ENCODE measurements at regions not wholly inside any gene's neighbourhood (a gene's known extent, or its start where the extent isn't known, plus 50 kb on each side); places are given as distances from the start of the nearest gene placed in this dataset.
A peak's percentile ranks its signal among the peaks of the same experiment; 100 is the strongest.
"Not testable (repeated sequence)": the region's sequence is repeated elsewhere in the genome, so short reads cannot be mapped to it uniquely, and the experiment has no call there.

DNA sequence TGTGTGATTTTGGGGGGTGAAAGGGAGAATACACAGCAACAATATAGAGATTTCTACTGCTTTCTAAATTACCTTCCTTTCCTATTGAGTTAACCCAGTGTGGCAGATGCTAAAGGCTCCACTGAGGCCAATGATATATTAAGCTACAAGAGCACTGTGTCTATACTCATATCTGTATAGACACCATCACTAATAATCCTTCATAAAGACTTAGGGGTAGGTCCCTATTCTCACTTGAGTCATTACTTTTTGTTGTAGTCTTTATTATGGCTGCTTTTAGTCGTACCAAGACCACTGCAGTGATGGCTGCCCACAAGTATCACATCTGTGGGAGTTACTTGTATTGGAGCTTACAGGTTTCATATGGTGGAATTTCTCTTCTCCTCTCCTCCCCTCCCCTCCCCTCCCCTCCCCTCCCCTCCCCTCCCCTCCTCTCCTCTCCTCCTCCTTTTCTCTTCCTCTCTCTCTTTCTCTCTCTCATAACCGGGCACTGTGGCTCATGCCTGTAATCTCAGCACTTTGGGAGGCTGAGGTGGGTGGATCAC lies 637.6 kb downstream of the ADCYAP1 start:
- no peak for DNase-seq (ENCODE audit: low read depth in 2 of 2)

DNA sequence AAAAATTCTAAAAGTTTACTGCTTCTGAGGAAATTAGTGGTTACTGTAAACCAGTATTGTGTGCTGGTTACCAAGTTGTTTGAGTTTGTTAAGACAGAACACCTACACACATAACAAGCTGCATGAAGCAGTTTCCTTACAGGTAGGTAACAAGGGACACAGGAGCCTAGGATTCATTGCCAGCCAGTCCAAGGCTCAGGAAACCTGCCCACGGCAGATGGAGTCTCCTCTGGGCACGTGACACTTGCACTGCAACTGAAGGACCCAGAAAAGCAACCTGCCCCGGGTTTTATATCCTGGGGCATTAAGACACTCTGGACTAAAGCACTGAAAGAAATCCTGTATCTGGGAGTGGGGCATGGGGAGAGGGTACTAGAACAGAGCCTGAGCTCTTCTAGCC lies 639.3 kb downstream of the ADCYAP1 start:
- no peak for DNase-seq (ENCODE audit: low read depth in 2 of 2)

DNA sequence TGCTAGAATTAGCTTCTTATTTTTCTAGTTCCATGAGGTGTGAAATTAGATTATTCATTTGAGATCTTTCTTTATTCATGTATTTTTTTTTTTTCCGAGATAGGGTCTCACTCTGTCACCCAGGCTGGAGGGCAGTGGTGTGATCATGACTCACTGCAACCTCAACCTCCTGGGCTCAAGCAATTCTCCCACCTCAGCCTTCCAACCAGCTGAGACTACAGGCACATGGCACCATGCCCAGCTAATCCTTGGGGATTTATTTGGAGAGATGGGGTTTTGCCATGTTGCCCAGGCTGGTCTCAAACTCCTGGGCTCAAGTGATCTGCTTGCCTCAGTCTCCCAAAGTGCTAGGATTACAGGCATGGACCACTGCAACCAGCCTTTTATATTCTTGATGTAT lies 653.0 kb downstream of the ADCYAP1 start:
- not testable (repeated sequence) for DNase-seq (ENCODE audit: low read depth in 2 of 2)

DNA sequence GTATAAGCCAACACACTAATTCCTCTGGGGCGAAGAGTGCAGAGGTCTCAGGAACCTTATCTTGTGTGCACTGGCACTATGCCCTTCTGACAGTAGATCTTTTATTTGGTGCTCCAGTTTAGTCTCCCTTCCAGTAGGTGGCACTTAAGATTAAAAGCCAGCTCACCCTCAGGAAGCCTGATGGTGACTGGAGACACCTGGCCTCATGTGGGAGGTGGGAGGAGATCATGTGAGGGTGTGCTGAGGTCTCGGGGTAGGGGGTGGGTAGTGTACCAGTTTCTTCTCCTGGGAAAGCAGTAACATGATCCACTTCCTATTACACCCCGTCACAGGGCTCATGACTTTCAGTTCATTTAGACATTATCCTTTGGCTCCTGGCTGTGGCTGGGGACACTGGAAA lies 654.9 kb downstream of the ADCYAP1 start:
- no peak for DNase-seq (ENCODE audit: low read depth in 2 of 2)

GRCh38 chr18:1564793-1565192 lies 660.1 kb downstream of the ADCYAP1 start:
- no peak for DNase-seq (ENCODE audit: low read depth in 2 of 2)

GRCh38 chr18:1571206-1571605 lies 666.5 kb downstream of the ADCYAP1 start:
- DNase-seq (ENCODE audit: low read depth in 2 of 2), result no peak

DNA sequence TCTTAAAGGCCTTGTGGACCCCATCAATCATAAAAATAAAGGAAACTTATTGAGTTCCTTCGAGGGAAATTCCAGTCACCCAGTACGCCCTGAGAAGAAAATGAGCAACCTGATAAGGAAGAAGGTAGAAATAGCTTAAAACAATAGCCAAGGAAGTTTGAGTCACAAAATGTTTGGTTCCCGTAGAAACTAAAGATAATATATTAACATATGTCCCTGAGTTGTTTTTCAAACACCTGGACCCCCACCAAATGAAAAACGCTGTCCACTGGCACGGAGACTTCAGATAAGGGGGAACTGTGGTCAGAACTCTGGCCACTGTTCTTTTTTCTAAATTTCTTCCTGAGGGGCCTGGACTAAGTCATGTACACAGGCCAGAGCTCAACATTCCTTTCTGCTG lies 669.1 kb downstream of the ADCYAP1 start:
- no peak for DNase-seq (ENCODE audit: low read depth in 2 of 2)

GRCh38 chr18:1575084-1575483 lies 670.4 kb downstream of the ADCYAP1 start:
- no peak for DNase-seq (ENCODE audit: low read depth in 2 of 2)

DNA sequence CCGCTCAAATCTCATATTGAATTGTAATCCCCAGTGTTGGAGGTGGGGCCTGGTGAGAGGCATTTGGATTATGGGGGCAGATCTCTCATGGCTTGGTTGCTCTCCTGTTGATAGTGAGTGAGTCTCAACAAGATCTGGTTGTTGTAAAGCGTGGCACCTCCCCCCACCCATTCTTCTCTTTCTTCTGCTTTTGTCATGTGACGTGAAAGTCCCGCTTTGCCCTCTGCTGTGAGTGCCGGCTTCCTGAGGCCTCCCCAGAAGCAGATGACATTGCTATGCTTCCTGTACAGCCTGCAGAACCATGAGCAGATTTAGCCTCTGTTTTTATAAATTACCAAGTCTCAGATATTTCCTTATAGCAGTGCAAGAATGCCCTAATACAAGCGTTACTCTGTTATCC lies 673.8 kb downstream of the ADCYAP1 start:
- DNase-seq (ENCODE audit: low read depth in 2 of 2), result no peak

DNA sequence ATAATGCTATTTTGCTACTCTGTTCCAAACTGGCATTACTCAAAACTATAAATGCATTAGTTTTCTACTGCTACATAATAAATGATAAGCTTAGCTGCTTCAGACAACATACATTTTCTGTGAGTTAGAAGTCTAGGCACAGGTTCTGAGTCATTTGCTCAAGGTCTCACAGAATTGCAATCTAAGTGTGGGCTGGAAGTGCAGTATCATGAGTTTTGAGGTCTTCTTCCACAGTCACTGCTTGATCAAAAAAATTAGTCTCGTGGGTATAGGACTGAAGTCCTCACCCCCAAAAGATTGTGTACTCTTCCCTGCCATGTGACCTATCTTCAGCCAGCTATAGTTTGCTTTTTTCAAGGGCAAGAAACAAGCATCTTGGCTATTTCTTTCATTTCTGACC lies 676.9 kb downstream of the ADCYAP1 start:
- no peak for DNase-seq (ENCODE audit: low read depth in 2 of 2)

DNA sequence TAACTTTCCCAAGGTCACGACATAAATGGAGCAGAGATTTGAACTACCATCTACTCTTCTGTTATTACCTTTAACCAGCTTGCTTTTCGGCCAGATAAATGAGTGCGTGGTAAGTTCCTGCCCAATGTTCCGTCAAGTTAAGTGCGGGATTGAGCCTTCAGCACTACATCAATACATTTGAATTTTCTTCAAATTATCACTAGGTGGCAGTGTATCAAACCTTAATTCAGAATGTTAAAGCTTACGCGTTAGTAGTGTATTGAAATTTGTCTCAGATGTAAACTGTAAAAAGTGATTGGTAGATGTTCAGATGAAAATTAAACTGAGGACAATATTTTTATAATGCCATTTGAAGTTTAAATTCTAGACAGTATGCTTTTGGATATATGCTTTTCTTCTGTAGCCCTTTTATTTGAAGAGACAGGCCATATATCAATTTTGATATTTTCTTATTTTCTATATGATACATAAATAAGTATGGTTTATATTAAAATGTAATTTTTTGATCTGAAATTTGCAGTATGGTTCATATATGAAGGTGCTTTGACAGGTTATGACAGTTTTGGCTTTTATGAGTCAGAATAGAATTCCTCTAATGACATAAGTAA lies 681.3 kb downstream of the ADCYAP1 start:
- DNase-seq (ENCODE audit: low read depth in 2 of 2), result peak in 1 of 2 experiments; percentile 2

DNA sequence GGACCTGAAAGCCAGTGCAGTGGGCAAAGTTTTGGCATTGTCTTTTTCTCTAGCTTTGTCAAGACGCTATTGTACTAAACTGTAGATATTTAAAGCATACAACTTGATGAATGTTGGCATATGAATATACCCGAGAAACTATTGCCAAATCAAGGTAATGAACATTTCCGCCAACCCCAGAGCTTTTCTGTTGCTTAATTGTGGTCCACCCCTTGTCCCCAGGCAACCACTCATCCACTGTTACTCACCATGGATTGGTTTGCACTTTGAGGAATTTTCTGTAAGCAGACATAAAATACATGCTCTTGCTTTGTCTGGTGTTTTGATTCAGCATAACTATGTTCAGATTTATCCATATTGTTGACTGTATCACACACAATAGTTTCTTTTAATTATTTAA lies 688.4 kb downstream of the ADCYAP1 start:
- DNase-seq (ENCODE audit: low read depth in 2 of 2), result no peak

DNA sequence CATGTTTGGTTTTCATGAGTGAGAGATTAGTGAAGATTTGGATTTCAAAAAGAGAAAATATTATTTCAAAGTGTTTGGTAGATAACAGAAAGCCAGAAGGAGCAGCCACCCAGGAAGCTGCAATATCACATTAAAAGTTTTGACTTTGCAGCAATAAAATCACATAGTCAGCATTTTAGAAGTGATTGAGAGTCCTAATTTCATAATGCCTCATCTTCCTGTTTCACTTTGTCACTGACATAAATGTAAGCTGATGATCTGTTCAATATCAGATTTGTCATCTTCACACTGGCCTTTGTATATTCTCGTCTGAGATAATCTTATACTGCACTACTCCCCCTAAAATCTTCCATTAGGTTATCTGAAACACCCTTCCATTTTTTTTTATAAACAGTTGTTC lies 690.5 kb downstream of the ADCYAP1 start:
- DNase-seq (ENCODE audit: low read depth in 2 of 2), result no peak

- DNase-seq (ENCODE audit: low read depth in 2 of 2), result no peak
Observed at GRCh38 chr18:1599196-1599595, 694.5 kb downstream of the ADCYAP1 start.

- no peak for DNase-seq (ENCODE audit: low read depth in 2 of 2)
Observed at GRCh38 chr18:1604751-1605150, 700.1 kb downstream of the ADCYAP1 start.

DNA sequence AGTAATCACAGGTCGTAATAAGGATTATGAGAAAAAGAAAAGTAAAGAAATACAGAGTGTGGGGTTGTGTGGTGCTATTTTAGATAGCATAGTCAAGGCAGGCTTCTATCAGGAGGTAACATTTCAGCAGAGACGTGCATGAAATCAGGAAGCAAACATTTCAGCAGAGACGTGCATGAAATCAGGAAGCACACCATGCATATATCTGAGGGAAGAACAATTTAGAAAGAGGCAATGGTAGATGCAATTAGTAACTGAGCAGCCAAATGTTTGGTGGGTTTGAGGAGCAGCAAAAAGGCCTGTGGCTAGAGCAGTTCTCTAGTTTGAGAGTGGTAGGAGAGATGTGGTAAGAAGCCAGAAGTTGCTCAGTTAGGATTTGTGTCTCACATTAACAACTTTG lies 713.7 kb downstream of the ADCYAP1 start:
- DNase-seq (ENCODE audit: low read depth in 2 of 2), result no peak

GRCh38 chr18:1619507-1619906 lies 714.8 kb downstream of the ADCYAP1 start:
- no peak for DNase-seq (ENCODE audit: low read depth in 2 of 2)

GRCh38 chr18:1624612-1625011 lies 719.9 kb downstream of the ADCYAP1 start:
- no peak for DNase-seq (ENCODE audit: low read depth in 2 of 2)

DNA sequence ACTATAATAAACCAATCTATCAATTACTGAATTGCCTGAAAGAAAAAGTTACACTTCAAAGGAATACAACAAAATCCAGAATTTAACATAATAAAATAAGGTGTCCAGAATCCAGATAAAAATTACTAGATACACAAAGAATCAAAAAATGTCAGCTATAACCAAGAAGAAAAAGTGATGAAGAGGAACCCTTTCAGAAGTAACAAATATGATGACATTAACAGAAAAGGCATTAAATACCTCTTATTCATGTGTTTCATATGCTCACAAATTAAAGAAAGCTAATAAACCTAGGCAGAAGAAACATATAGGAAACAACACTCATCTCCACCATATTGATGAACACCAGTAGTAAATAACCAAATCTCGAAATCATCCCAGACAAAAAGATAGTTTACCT lies 722.8 kb downstream of the ADCYAP1 start:
- no peak for DNase-seq (ENCODE audit: low read depth in 2 of 2)

DNA sequence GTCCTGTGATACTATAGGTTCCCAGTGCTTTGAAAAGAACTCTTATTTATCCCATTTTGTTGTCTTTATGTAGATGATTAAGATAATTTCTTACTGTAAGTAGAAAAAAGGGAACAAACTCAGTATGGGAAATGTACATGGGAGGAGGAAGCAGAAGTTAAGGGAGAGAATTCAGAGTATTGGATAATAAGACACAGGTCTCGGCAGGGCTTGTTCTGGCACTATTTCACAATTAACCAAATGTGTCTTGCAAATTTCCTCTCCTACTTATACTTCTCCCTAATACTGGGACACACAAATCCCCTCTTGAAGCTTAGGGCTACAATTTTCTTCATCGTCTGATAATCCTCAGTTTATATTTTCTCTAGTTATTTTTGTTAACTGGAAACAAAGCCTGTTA lies 744.0 kb downstream of the ADCYAP1 start:
- DNase-seq (ENCODE audit: low read depth in 2 of 2), result no peak

DNA sequence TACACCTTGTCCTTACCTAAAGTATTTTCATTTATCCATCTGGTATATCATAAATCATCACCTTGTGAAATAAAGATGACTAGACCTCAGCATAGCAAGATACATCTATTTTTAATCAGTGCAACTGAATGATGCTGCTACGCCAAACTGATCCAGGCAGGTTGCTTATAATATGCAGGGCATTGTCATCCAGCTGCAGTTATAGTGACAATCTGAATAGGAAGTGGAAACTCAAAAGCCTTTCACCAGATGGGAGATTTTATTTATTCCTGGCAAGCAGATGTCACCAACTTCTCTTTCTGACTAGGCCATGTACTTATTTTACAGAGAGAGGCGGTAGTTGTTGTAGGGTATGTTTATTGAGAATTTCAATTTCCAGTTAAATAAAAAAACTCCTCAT lies 747.3 kb downstream of the ADCYAP1 start:
- DNase-seq (ENCODE audit: low read depth in 2 of 2), result no peak

- no peak for DNase-seq (ENCODE audit: low read depth in 2 of 2)
Observed at GRCh38 chr18:1653873-1654272, 749.2 kb downstream of the ADCYAP1 start.

DNA sequence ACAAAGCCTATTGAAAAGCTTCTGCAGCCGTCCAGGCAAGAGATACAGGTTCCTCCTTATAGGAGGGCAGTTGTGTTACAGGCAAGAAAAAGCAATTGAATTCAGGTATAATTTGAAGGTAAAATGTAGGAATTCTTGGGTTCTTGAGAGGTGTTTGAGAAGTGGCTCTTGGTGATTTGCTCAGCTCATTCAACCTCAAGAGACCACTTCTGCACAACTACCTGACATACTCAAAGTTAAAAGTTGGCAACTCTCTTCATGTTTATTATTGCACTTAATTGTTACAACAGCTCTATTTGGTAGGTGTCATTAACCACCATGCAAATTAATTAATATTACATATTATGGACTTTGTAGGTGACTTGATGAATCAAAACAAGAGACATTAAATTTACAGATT lies 753.2 kb downstream of the ADCYAP1 start:
- no peak for DNase-seq (ENCODE audit: low read depth in 2 of 2)

DNA sequence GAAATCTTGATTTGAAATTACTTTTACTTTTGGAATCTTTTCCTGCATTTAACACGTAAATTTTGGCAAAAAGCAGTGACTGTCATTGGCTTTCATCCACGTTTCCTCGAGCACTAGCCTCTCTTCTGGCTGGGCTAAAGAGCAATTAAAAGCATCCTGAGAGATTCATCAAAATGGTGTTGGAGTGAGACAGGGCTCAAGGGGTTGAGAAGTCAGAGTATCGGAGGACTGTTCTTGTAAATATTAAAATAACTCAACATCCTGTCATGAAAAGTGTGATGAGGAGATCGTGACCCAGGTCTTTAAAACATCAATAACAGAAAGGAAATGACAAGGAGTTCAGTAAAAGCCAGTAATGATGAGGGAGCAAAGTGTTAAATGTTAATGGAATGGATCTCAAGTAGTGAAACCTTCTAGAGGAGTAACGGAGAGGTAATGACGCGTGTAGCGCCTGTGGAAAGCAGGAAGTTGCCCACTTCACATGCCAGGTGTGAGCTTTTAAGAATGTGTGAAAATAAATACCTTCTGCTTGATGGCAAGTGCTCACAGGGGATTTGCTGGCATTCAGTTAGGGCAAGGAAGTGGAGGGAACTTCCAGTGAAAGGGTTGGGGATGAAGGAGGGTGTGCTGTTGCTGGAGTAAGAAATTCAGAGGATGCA lies 754.4 kb downstream of the ADCYAP1 start:
- no peak for DNase-seq (ENCODE audit: low read depth in 2 of 2)

Measured in fibroblast of skin of left biceps (primary cell).